Suprapubic skin (tissue), 4 donors: ENCODE measurements at regions not wholly inside any gene's neighbourhood (a gene's known extent, or its start where the extent isn't known, plus 50 kb on each side); places are given as distances from the start of the nearest gene placed in this dataset.

Experiments used
- CTCF ChIP-seq, 2 donors: fragments of 200-600 bp in 1 of 2; fragments of 450-650 bp in 1 of 2; sonication (generic) in 1 of 2; IDR thresholded peaks; one replicate each; pipeline ENCODE4 v1.5.1; 2016 to 2019; ENCODE audit warnings: antibody characterized with exemption in 2 of 2, mild to moderate bottlenecking in 1 of 2, moderate library complexity in 1 of 2
- POLR2A ChIP-seq, 2 donors: fragments of 450-650 bp; IDR thresholded peaks; one replicate each; pipeline ENCODE4 v1.6.1; 2017; ENCODE audit warnings: antibody characterized with exemption in 2 of 2, mild to moderate bottlenecking in 2 of 2, moderate library complexity in 2 of 2
- POLR2AphosphoS5 ChIP-seq, 3 donors: sonication (generic); formaldehyde crosslinking; IDR thresholded peaks; one replicate each; pipeline ENCODE4 v1.6.1; 2017; ENCODE audit warnings: antibody characterized with exemption in 3 of 3

GRCh38 chr5:161034451-161034850 is 182.4 kb upstream of the ATP10B start:
- TF ChIP-seq POLR2A (IDR thresholded peaks at IDR 0.05) (no peak), CTCF (IDR thresholded peaks at IDR 0.05) (no peak), POLR2AphosphoS5 (IDR thresholded peaks at IDR 0.05) (no peak)
